RPMI8226 (cell line): ENCODE measurements at regions not wholly inside any gene's neighbourhood (a gene's known extent, or its start where the extent isn't known, plus 50 kb on each side); places are given as distances from the start of the nearest gene placed in this dataset.

Source experiments
- DNase-seq: peaks from one replicate; pipeline ENCODE4 v3.0.0-alpha.2; 2015

- DNase-seq = no peak
Observed at GRCh38 chr6:71126506-71126905, 162.1 kb upstream of the OGFRL1 start.

- no peak for DNase-seq
Observed at GRCh38 chr6:71127374-71127773, 161.2 kb upstream of the OGFRL1 start.

DNA sequence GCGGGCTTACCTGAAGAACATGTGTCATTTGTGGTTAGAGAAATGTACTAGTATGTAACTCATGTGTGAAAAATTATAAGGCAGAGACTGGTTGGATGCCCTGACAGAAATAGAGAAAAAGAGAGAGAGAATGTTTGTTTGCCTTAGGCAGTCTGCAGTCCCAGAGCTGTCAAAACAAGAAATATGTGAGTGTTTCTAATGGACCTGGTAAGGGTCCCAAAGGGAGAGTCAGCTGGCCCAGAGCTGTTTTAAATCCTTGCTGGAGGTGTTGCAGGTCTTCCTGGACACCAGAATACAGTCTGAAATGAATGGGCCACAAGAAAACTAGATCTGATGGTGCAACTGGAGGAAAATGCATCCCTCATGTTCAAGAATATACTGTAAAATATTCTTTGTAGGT lies 158.3 kb upstream of the OGFRL1 start:
- DNase-seq = no peak

GRCh38 chr6:71134929-71135642 lies 153.5 kb upstream of the OGFRL1 start:
- DNase-seq = no peak

DNA sequence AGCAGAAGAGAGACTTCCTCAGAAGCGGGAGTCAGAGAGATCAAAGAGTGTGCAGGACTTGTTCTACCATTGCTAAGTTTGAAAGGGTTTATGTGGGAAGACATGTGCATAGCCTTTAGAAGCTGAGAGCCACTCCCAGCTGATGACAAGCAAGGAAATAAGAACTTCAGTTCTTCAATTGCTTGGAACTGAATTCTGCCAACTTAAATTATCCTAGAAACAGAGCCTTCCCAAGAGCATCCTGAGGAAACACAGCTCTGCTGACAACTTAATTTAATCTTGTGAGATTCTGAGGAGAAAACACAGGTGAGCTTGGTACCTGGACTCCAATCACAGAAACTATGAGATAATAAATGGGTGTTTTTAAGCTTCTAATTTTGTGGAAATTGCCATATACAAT lies 150.6 kb upstream of the OGFRL1 start:
- no peak for DNase-seq

DNA sequence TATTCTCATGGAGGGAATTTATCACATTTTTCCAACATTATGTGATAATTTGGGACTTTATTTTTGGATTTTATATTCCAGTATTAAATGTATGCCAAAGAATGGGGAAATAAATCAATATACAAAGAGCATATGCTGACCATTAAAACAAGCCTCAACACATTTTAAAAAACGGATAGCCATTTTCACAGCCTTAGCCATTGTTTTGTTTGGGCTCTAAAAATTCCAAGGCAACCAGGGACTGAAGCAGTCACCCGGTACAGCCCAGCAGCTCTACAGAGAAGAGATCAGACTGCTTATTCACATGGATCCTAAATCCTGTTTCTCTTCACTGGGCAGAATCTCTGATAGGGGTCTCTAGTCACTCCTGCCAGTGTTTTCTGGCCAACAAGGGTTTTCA lies 150.2 kb upstream of the OGFRL1 start:
- no peak for DNase-seq

- DNase-seq = no peak
Observed at GRCh38 chr6:71139249-71139648, 149.4 kb upstream of the OGFRL1 start.

DNA sequence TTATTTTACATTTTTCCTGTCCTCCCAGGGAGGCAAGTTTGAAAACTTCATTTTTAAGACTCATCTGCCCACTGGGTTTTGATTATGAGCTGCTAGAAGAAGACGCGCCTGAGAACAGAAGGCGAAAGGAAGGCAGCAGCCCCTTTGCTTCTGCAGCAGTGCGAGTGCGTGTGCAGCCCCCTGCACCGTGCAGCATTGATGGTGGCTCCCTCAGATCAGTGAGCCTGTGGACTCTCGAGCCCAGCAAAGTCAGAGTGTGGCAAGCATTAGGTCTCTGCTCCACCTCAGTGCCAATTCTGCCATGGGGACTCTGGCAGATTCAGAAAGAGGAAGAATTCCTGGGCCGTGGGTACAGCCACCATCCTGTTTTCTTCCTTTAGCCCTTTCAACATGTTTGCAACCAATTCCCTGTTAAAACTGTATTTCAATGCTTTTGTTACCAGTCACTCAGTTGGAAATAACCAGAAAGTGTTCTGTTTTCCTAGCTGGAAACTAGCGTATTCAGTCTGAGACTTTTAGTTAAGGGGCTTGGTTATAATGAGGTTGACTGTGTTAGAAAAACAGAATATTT lies 134.8 kb upstream of the OGFRL1 start:
- DNase-seq = no peak

DNA sequence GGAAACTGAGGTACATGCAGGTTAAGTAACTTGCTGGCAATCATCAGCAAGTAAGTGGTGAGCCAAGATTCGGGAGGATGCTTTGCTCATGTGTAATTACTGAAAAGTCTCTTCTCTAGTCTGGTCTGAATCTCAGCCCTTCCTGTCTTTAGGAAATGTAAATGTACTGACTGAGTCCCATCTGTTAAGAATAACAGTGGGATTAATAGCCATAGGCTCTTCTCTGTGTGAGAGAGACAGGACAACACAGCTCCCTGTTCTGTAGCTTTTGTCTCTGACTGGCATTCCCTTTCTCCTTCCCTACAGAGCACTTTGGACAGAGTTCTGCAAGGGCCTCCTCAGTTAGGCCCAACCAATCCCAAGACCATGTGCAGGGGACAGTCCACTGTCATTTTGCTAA lies 131.3 kb upstream of the OGFRL1 start:
- DNase-seq = no peak

DNA sequence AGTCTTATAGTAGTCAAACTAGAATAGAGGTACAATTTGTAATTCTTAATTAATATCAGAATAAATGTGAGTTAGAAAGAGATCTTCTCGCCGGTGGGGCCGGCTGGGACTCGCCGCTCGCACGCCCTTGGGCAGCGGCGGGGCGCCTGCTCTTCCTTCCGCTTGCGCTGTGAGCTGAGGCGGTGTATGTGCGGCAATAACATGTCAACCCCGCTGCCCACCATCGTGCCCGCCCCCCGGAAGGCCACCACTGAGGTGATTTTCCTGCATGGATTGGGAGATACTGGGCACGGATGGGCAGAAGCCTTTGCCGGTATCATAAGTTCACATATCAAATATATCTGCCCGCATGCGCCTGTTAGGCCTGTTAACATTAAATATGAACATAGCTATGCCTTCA lies 123.7 kb upstream of the OGFRL1 start:
- no peak for DNase-seq

DNA sequence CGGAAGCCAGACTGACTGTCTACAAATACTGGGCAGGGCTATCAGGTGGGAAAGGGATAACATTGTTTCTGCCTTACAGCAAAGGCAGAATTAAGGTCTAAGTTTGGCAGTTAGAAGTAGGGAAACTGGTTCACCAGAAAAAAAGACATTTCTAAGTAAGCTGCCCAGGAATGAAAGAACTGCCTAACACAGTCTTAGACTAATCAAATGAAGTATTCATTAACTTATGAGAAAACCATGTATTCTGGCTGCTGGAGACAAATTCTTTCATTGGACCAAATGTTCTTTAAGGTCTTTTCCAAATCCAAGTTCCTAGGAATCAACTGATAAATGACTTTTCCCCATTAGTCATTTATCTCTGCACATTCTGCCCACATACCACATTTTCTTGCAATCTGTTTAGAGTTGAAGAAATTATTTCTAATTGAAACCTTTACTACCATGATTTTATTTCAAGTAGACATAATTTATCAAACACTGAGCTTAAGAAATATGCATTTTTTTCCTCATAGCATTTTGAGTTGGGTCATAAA lies 120.3 kb upstream of the OGFRL1 start:
- DNase-seq = no peak

DNA sequence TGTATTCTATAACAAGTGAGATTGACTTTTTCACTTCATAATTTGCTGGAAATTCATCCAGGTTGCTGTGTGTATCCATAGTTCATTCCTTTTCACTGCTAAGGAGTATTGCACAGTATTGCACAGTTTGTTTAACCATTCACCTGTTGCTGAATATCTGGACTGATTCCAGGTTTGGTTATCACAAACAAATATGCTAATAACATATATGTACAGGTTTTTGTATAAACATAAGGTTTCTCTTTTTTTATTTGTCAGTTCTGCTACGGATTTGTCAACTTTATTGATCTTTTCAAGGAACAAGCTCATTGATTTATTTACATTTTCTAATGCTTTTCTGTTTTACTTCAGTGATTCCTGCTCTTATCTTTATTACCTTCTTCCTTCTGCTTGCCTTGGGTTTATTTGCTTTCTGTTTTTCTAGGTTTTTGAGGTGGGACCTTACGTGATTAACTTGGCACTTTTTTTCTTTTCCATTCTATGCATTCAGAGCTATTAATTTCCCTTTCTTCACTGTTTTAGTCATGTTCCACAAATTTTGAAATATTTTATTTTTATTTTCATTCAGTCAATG lies 117.0 kb upstream of the OGFRL1 start:
- no peak for DNase-seq

GRCh38 chr6:71179249-71179885 lies 109.2 kb upstream of the OGFRL1 start:
- DNase-seq = no peak

- no peak for DNase-seq
Observed at GRCh38 chr6:71181565-71181964, 107.0 kb upstream of the OGFRL1 start.

GRCh38 chr6:71187141-71187540 lies 101.5 kb upstream of the OGFRL1 start:
- DNase-seq = no peak

DNA sequence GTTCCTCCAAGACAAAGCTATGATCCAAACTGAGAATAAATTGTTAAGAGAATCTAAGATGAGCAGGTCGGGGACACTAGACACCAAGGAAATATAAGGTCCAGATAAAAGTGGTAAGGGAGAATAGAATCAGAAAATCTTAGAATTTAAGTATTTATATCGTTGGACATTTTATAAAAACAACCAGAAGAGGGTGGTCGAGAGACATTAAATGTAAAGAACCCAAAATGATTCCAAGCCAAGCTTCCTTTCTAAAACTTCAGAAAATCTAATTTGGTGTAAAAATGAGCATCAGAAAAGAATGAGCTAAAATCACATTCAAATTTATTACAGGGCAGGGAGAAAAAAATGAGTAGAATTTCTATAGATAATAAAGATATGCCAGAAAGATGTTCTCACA lies 97.8 kb upstream of the OGFRL1 start:
- DNase-seq = peak; percentile 68

DNA sequence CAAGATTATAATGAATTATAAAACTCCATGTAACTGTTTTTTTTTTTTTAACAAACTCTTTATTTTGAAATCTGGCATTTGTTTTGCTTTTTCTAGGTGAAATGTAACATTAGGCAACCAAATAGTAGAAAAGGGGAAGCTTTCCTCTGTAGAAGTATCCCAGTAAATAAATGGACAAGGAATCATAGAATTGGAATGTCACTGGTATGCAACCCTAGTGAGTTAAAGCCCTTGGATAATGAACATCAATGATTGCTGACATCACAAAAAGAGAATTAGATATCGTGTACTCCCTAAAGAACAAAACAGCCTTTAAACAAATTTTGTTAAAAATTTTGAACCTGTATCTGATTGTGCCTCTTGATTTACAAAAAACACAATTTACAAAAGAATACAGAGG lies 93.9 kb upstream of the OGFRL1 start:
- no peak for DNase-seq

GRCh38 chr6:71197267-71197666 lies 91.3 kb upstream of the OGFRL1 start:
- no peak for DNase-seq

- no peak for DNase-seq
Observed at GRCh38 chr6:71197780-71198179, 90.8 kb upstream of the OGFRL1 start.

DNA sequence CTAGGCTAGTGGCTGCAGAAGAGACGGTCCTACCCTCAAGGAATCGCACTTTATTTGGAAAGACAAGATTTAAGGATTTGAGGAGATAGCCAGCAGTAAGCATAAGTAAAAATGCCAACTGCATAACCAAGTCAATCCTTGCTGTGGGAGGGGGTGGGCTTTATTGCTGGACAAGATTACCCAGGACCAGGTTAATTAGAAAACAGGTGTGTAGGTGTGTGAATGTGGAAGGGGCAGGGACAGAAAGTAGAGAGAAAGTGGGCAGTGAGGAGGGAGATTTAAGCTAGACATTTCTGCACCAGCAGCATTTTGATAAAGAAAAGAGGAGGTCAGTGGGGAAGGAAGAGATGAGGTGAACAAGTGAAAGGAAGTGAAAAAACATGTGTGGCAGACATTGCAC lies 89.7 kb upstream of the OGFRL1 start:
- DNase-seq = no peak

GRCh38 chr6:71199736-71200135 lies 88.9 kb upstream of the OGFRL1 start:
- no peak for DNase-seq

- DNase-seq = no peak
Observed at GRCh38 chr6:71203206-71203605, 85.4 kb upstream of the OGFRL1 start.

DNA sequence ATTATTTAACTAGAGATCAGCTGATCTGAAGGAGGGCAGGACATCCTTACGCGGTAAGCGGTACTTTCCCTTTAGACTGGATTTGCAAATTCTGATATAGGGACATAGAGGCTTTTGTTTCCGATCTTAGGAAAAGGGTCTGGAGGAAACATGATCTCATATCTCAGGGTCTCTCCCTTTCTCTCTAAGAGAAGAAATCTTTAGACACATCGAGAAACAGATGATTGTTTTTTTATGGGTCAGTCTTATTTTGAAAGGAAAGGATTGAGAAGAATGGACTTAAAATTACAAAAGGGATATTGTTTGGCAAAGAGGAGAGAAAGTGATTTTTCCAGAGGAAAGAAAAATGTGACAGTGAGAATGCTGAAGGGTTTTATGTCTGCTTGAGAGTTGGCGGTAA lies 83.9 kb upstream of the OGFRL1 start:
- DNase-seq = no peak

DNA sequence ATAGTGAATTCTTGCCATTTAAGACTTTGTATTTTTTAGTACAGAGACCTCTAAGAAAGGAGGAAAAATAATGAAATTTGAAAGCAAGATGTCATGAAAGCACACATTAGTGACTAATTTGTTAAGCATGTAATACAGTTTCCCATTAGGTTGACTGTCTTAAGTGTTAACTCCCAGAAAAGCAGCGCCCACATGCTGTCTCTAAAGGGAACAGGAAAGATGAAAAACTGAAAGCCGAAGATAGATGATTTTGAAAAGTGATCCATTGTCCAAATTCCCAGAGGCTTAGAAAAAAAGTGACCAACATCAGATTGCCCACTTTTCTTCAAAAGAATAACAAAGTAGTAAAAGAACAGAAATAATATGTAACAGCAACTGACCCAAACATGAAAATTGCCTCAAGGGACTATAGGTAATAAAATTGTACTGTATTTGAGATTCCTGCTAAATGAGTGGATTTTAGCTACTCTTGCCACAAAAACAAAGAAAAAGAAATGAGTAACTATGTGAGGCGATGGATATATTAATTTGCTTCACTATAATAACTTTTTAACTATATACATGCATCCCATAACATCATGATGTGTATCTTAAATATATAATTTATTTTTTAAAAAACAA lies 83.2 kb upstream of the OGFRL1 start:
- no peak for DNase-seq
